ENCODE measurements at regions not wholly inside any gene's neighbourhood (a gene's known extent, or its start where the extent isn't known, plus 50 kb on each side); places are given as distances from the start of the nearest gene placed in this dataset.

- Histone ChIP-seq H2AFZ (ENCODE audit: low read depth, low read length) (no peak overlapping the region), H3K27ac (ENCODE audit: low read length) (no peak overlapping the region), H3K9ac (ENCODE audit: low read length) (no peak overlapping the region), H3K9me3 (ENCODE audit: insufficient read depth, low read length) (no peaks in the 10 kb centered on the region), H3K4me3 (ENCODE audit: low read length) (no peak overlapping the region), H3K4me1 (ENCODE audit: low read length) (no peaks in the 10 kb centered on the region), H3K27me3 (ENCODE audit: low read depth, low read length) (peaks cover 4% of the 10 kb centered on the region; the same call in 1 of the 2 replicates), H4K20me1 (ENCODE audit: insufficient read depth, low read length) (no peaks in the 10 kb centered on the region), H3K36me3 (replicated peaks; ENCODE audit: low read depth, low read length) (no peaks in the 10 kb centered on the region), H3K4me2 (ENCODE audit: low read length) (no peak overlapping the region), H3K79me2 (ENCODE audit: low read length) (no peaks in the 10 kb centered on the region)
- TF ChIP-seq CTCF (IDR thresholded peaks at IDR 0.05; ENCODE audit: low read depth, low read length) (no peak), EZH2phosphoT487 (IDR thresholded peaks at IDR 0.05; ENCODE audit: low read depth) (no peak)
Measured at GRCh38 chr2:18752022-18752493, 162.7 kb upstream of the NT5C1B start.

- TF ChIP-seq EZH2phosphoT487 (IDR thresholded peaks at IDR 0.05; ENCODE audit: low read depth) (no peak), CTCF (IDR thresholded peaks at IDR 0.05; ENCODE audit: low read depth, low read length) (no peak)
- Histone ChIP-seq H4K20me1 (ENCODE audit: insufficient read depth, low read length) (no peaks in the 10 kb centered on the region), H3K36me3 (replicated peaks; ENCODE audit: low read depth, low read length) (no peaks in the 10 kb centered on the region), H3K27ac (ENCODE audit: low read length) (no peak overlapping the region), H3K4me2 (ENCODE audit: low read length) (no peak overlapping the region), H3K4me1 (ENCODE audit: low read length) (no peaks in the 10 kb centered on the region), H3K9ac (ENCODE audit: low read length) (no peak overlapping the region), H3K27me3 (ENCODE audit: low read depth, low read length) (peaks cover 4% of the 10 kb centered on the region; the same call in 1 of the 2 replicates), H2AFZ (ENCODE audit: low read depth, low read length) (no peak overlapping the region), H3K9me3 (ENCODE audit: insufficient read depth, low read length) (no peaks in the 10 kb centered on the region), H3K79me2 (ENCODE audit: low read length) (no peaks in the 10 kb centered on the region), H3K4me3 (ENCODE audit: low read length) (no peak overlapping the region)
Measured at GRCh38 chr2:18750672-18751554, 161.5 kb upstream of the NT5C1B start.

- H3K4me3 ChIP-seq (ENCODE audit: low read length), result no peak overlapping the region
- no peaks in the 10 kb centered on the region for H3K36me3 ChIP-seq (replicated peaks; ENCODE audit: low read depth, low read length)
- peaks cover 4% of the 10 kb centered on the region; the same call in 1 of the 2 replicates for H3K27me3 ChIP-seq (ENCODE audit: low read depth, low read length)
- H4K20me1 ChIP-seq (ENCODE audit: insufficient read depth, low read length), result no peaks in the 10 kb centered on the region
- H3K4me2 ChIP-seq (ENCODE audit: low read length), result no peak overlapping the region
- H3K9me3 ChIP-seq (ENCODE audit: insufficient read depth, low read length), result no peaks in the 10 kb centered on the region
- TF ChIP-seq EZH2phosphoT487 (IDR thresholded peaks at IDR 0.05; ENCODE audit: low read depth) (no peak), CTCF (IDR thresholded peaks at IDR 0.05; ENCODE audit: low read depth, low read length) (peak; percentile 69)
- H3K79me2 ChIP-seq (ENCODE audit: low read length), result no peaks in the 10 kb centered on the region
- H3K9ac ChIP-seq (ENCODE audit: low read length), result no peak overlapping the region
- no peak overlapping the region for H2AFZ ChIP-seq (ENCODE audit: low read depth, low read length)
- H3K27ac ChIP-seq (ENCODE audit: low read length), result no peak overlapping the region
- no peaks in the 10 kb centered on the region for H3K4me1 ChIP-seq (ENCODE audit: low read length)
Measured at GRCh38 chr2:18749912-18750526, 160.7 kb upstream of the NT5C1B start.
